Endothelial cell of umbilical vein (primary cell): ENCODE measurements at regions not wholly inside any gene's neighbourhood (a gene's known extent, or its start where the extent isn't known, plus 50 kb on each side); places are given as distances from the start of the nearest gene placed in this dataset.

Source experiments
- BruUV-seq: library from RNA; stranded (reverse); fragments of 400-500 nt; replicated peaks from 2 replicates; lab custom pipeline; 2021; lab: Mats Ljungman, UMichigan
- CTCF ChIA-PET: fragments of 300-600, 350-600 bp; sonication (Branson Sonifier 250); formaldehyde crosslinking; loops from one replicate; lab custom pipeline; 2021; ENCODE audit warnings: antibody characterized with exemption, inconsistent platforms; lab: Charles Lee
- POLR2A ChIA-PET: fragments of 300-600, 350-600 bp; sonication (Branson Sonifier 250); formaldehyde crosslinking; loops from one replicate; lab custom pipeline; 2021; ENCODE audit warnings: antibody characterized with exemption, inconsistent platforms; lab: Charles Lee
- DNase-seq: peaks from one replicate; pipeline ENCODE4 v3.0.0-alpha.2; 2011; ENCODE audit warnings: low read depth, low spot score
- FAIRE-seq: peaks from 2 replicates; lab custom pipeline; 2011; peaks lifted over from hg19 to GRCh38; lab: Jason Lieb, UNC
- H2AFZ ChIP-seq: 2 replicates; pipeline ENCODE4 v1.6.0; 2012; ENCODE audit warnings: low read depth, low read length, control low read depth, inconsistent platforms
- H3K27ac ChIP-seq: 2 replicates; pipeline ENCODE4 v1.5.1; 2011; ENCODE audit warnings: low read depth, mild to moderate bottlenecking, control low read depth, low read length, moderate library complexity; ENCODE audit not compliant: insufficient read depth
- H3K27me3 ChIP-seq, 2 experiments: 2 replicates each; pipeline versions ENCODE4 v1.6.0 to v1.6.1; 2011; ENCODE audit warnings: low read length in 2 of 2, mixed read lengths in 1 of 2; ENCODE audit not compliant: control insufficient read depth in 2 of 2, insufficient read depth in 2 of 2
- H3K36me3 ChIP-seq, 2 experiments: 2 replicates in 1 of 2; 3 replicates in 1 of 2; pipeline ENCODE4 v1.5.1; 2011; ENCODE audit warnings: low read length in 2 of 2, mild to moderate bottlenecking in 1 of 2, moderate library complexity in 1 of 2; ENCODE audit not compliant: control insufficient read depth in 2 of 2, insufficient read depth in 2 of 2; ENCODE audit errors: extremely low read depth in 1 of 2
- H3K4me1 ChIP-seq: 3 replicates; pipeline ENCODE4 v1.5.1; 2011; ENCODE audit warnings: mild to moderate bottlenecking, low read length; ENCODE audit not compliant: control insufficient read depth, insufficient read depth; ENCODE audit errors: extremely low read depth
- H3K4me2 ChIP-seq: 2 replicates; pipeline ENCODE4 v1.6.1; 2011; ENCODE audit warnings: low read length, control low read depth, mixed read lengths; ENCODE audit not compliant: insufficient read depth
- H3K4me3 ChIP-seq, 3 experiments: fragments of 200-600 bp in 1 of 3; sonication (generic), shearing (Covaris generic) in 1 of 3; replicated peaks in 1 of 3; 2 replicates each; pipeline ENCODE4 v1.5.1; 2011 to 2016; ENCODE audit warnings: control low read depth in 3 of 3, low read length in 3 of 3, mild to moderate bottlenecking in 2 of 3, inconsistent platforms in 1 of 3, low read depth in 1 of 3, moderate library complexity in 1 of 3; ENCODE audit not compliant: insufficient read depth in 1 of 3
- H3K79me2 ChIP-seq: 2 replicates; pipeline ENCODE4 v1.6.0; 2012; ENCODE audit warnings: low read length, inconsistent platforms; ENCODE audit not compliant: control insufficient read depth, insufficient read depth
- H3K9ac ChIP-seq: replicated peaks from 2 replicates; pipeline ENCODE3; 2011; ENCODE audit warnings: low read length, control low read depth; ENCODE audit not compliant: insufficient read depth; ENCODE audit errors: extremely low read depth
- H3K9me1 ChIP-seq: replicated peaks from 3 replicates; pipeline ENCODE4 v1.6.0; 2011; ENCODE audit warnings: mild to moderate bottlenecking, low read length; ENCODE audit not compliant: control insufficient read depth, insufficient read depth; ENCODE audit errors: extremely low read depth
- H3K9me3 ChIP-seq: replicated peaks from 2 replicates; pipeline ENCODE4 v1.5.1; 2012; ENCODE audit warnings: low read length, inconsistent platforms; ENCODE audit not compliant: control insufficient read depth, insufficient read depth
- H4K20me1 ChIP-seq: replicated peaks from 2 replicates; pipeline ENCODE3; 2011; ENCODE audit warnings: mild to moderate bottlenecking, low read length; ENCODE audit not compliant: control insufficient read depth, insufficient read depth; ENCODE audit errors: extremely low read depth
- CTCF ChIP-seq, 2 donors: IDR thresholded peaks; 1 replicate in 1 of 2; 2 replicates in 1 of 2; pipeline ENCODE4 v1.5.1; 2011; ENCODE audit warnings: low read length in 2 of 2, mild to moderate bottlenecking in 2 of 2, moderate library complexity in 2 of 2, control low read depth in 1 of 2, inconsistent platforms in 1 of 2, low read depth in 1 of 2; ENCODE audit not compliant: insufficient read depth in 1 of 2; ENCODE audit errors: extremely low read depth in 1 of 2
- EZH2 ChIP-seq: IDR thresholded peaks from 2 replicates; pipeline ENCODE4 v1.6.1; 2012; ENCODE audit warnings: borderline replicate concordance, low read depth, mild to moderate bottlenecking, moderate library complexity, low read length, inconsistent platforms; ENCODE audit not compliant: severe bottlenecking
- GATA2 ChIP-seq: IDR thresholded peaks from 2 replicates; pipeline ENCODE4 v1.7.0; 2011; ENCODE audit warnings: low read depth, mild to moderate bottlenecking, moderate library complexity, mixed read lengths, low read length; ENCODE audit not compliant: insufficient read length, insufficient read depth
- JUN ChIP-seq: IDR thresholded peaks from 2 replicates; pipeline ENCODE4 v1.6.1; 2011; ENCODE audit warnings: borderline replicate concordance, low read depth; ENCODE audit not compliant: insufficient read length, insufficient read depth
- MAX ChIP-seq: IDR thresholded peaks from 2 replicates; pipeline ENCODE4 v1.6.1; 2011; ENCODE audit not compliant: insufficient read depth, insufficient read length
- MYC ChIP-seq: IDR thresholded peaks from one replicate; pipeline ENCODE4 v1.6.1; 2011; ENCODE audit warnings: mild to moderate bottlenecking, low read depth, low read length
- POLR2AphosphoS5 ChIP-seq: IDR thresholded peaks from 2 replicates; pipeline ENCODE4 v1.6.1; 2012; ENCODE audit warnings: low read depth, mild to moderate bottlenecking, control low read depth, low read length, moderate library complexity; ENCODE audit not compliant: insufficient read depth
- dilution Hi-C: fragments of 300-500 bp; cut with MboI; formaldehyde crosslinking; loops from one replicate; pipeline ENCODE4 v1.15.0; 2019; ENCODE audit warnings: low sequenced_read_pairs; ENCODE audit not compliant: extremely low pct_ligation_motif_present
- intact Hi-C: fragments of 100-400 bp; cut with micrococcal nuclease; formaldehyde crosslinking; loops from one replicate; pipeline ENCODE4 v1.10.0; 2022

GRCh38 chr1:222167111-222167510, 380.8 kb downstream of the HHIPL2 start:
- H3K27ac ChIP-seq, result no peak overlapping the region
- DNase-seq, result no peak

More at GRCh38 chr1:222167111-222167510, 380.8 kb downstream of the HHIPL2 start:
- H3K36me3 ChIP-seq, result no peaks in the 10 kb centered on the region
- intact Hi-C loops (no loop called here), dilution Hi-C loops (no loop called here)
- no peaks in the 10 kb centered on the region for H4K20me1 ChIP-seq
- H3K9me1 ChIP-seq, result no peaks in the 10 kb centered on the region
- H3K4me1 ChIP-seq, result no peaks in the 10 kb centered on the region
- H3K27me3 ChIP-seq, result no peaks in the 10 kb centered on the region
- H3K9ac ChIP-seq, result no peak overlapping the region
- no peak for TF ChIP-seq EZH2
- peak; percentile 18 to 42 for TF ChIP-seq CTCF (IDR thresholded peaks at IDR 0.05; ENCODE audit: extremely low read depth in 1 of 2, insufficient read depth in 1 of 2, low read depth in 1 of 2, low read length in 2 of 2)
- TF ChIP-seq JUN, result no peak
- no peak for TF ChIP-seq MYC
- TF ChIP-seq GATA2, result no peak
- TF ChIP-seq POLR2AphosphoS5, result no peak
- no peak for TF ChIP-seq MAX
- ChIA-PET CTCF (no interaction called here), POLR2A (no interaction called here)
- FAIRE-seq, result no peak
- no TSS peak for BruUV-seq
- H2AFZ ChIP-seq, result no peak overlapping the region
- H3K4me2 ChIP-seq, result no peak overlapping the region
- H3K4me3 ChIP-seq, result no peak overlapping the region
- H3K79me2 ChIP-seq, result no peaks in the 10 kb centered on the region
- peaks cover 2% of the 10 kb centered on the region for H3K9me3 ChIP-seq
